Iris pigment epithelial cell (primary cell): ENCODE measurements at regions not wholly inside any gene's neighbourhood (a gene's known extent, or its start where the extent isn't known, plus 50 kb on each side); places are given as distances from the start of the nearest gene placed in this dataset.
A peak's percentile ranks its signal among the peaks of the same experiment; 100 is the strongest.

Experiments used
- DNase-seq: peaks from one replicate; pipeline ENCODE4 v3.0.0-alpha.2; 2011; ENCODE audit warnings: low read depth

GRCh38 chr5:23367874-23368273 is 139.5 kb upstream of the PRDM9 start:
- peak; percentile 5 for DNase-seq

- no peak for DNase-seq
Observed at GRCh38 chr5:23353286-23353685, 154.1 kb upstream of the PRDM9 start.

GRCh38 chr5:23352446-23352845 is 155.0 kb upstream of the PRDM9 start:
- DNase-seq, result peak; percentile 15

- DNase-seq, result no peak
Observed at GRCh38 chr5:23343121-23343520, 164.3 kb upstream of the PRDM9 start.

- peak; percentile 30 for DNase-seq
Observed at GRCh38 chr5:23332650-23333251, 174.7 kb upstream of the PRDM9 start.

GRCh38 chr5:23330726-23331125 is 176.7 kb upstream of the PRDM9 start:
- DNase-seq, result peak; percentile 37

GRCh38 chr5:23319901-23320300 is 187.5 kb upstream of the PRDM9 start:
- DNase-seq, result no peak

GRCh38 chr5:23318960-23319359 is 188.4 kb upstream of the PRDM9 start:
- peak; percentile 14 for DNase-seq

GRCh38 chr5:23318166-23318565 is 189.2 kb upstream of the PRDM9 start:
- peak; percentile 10 for DNase-seq

- peak; percentile 11 for DNase-seq
Observed at GRCh38 chr5:23316060-23316591, 191.3 kb upstream of the PRDM9 start.

- DNase-seq, result peak; percentile 79
Observed at GRCh38 chr5:23314827-23315226, 192.6 kb upstream of the PRDM9 start.

GRCh38 chr5:23305055-23305454 is 202.4 kb upstream of the PRDM9 start:
- no peak for DNase-seq

GRCh38 chr5:23303836-23304235 is 203.6 kb upstream of the PRDM9 start:
- no peak for DNase-seq

- DNase-seq, result no peak
Observed at GRCh38 chr5:23303435-23303834, 204.0 kb upstream of the PRDM9 start.

GRCh38 chr5:23302438-23302837 is 205.0 kb upstream of the PRDM9 start:
- no peak for DNase-seq

GRCh38 chr5:23289162-23289561 is 218.2 kb upstream of the PRDM9 start:
- peak; percentile 34 for DNase-seq

- DNase-seq, result no peak
Observed at GRCh38 chr5:23284656-23285055, 222.8 kb upstream of the PRDM9 start.

- no peak for DNase-seq
Observed at GRCh38 chr5:23274171-23274570, 233.2 kb upstream of the PRDM9 start.

GRCh38 chr5:23269981-23270380 is 237.4 kb upstream of the PRDM9 start:
- peak; percentile 21 for DNase-seq

- no peak for DNase-seq
Observed at GRCh38 chr5:23268136-23268535, 239.3 kb upstream of the PRDM9 start.

GRCh38 chr5:23260621-23261020 is 246.8 kb upstream of the PRDM9 start:
- no peak for DNase-seq

- peak; percentile 0 for DNase-seq
Observed at GRCh38 chr5:23257656-23258055, 249.8 kb upstream of the PRDM9 start.

GRCh38 chr5:23253621-23254198 is 253.7 kb upstream of the PRDM9 start:
- no peak for DNase-seq

GRCh38 chr5:23242891-23243290 is 264.5 kb upstream of the PRDM9 start:
- DNase-seq, result no peak
